Spleen (tissue), 7 donors: ENCODE measurements at regions not wholly inside any gene's neighbourhood (a gene's known extent, or its start where the extent isn't known, plus 50 kb on each side); places are given as distances from the start of the nearest gene placed in this dataset.

Experiments used
- POLR2A ChIP-seq, 3 donors: fragments of 450-650 bp; IDR thresholded peaks; one replicate each; pipeline ENCODE4 v1.5.1; 2017; ENCODE audit warnings: antibody characterized with exemption in 3 of 3, mild to moderate bottlenecking in 1 of 3
- POLR2AphosphoS5 ChIP-seq, 3 donors: sonication (generic); formaldehyde crosslinking; IDR thresholded peaks; one replicate each; pipeline ENCODE4 v1.5.1; 2017; ENCODE audit warnings: antibody characterized with exemption in 3 of 3
- TF ChIP-seq, protein P1 (sequence below), 11 experiments: fragments of 200-600 bp in 7 of 11; fragments of 450-650 bp in 4 of 11; sonication (generic) in 4 of 11; IDR thresholded peaks in 8 of 11; conservative IDR thresholded peaks in 3 of 11; 1 replicate in 7 of 11; 2 replicates in 4 of 11; pipeline versions ENCODE4 v1.4.0 to v1.8.0; 2016 to 2021; ENCODE audit warnings: antibody characterized with exemption in 11 of 11, inconsistent platforms in 4 of 11, mild to moderate bottlenecking in 1 of 11
- donor health status: DM: no; HTN: no; CAD: no; lungs with moderate emphysema.
- donor health status: DM: no; HTN: no; CAD: no.
- donor health status: DM: no; HTN: no; CAD: no.

DNA sequence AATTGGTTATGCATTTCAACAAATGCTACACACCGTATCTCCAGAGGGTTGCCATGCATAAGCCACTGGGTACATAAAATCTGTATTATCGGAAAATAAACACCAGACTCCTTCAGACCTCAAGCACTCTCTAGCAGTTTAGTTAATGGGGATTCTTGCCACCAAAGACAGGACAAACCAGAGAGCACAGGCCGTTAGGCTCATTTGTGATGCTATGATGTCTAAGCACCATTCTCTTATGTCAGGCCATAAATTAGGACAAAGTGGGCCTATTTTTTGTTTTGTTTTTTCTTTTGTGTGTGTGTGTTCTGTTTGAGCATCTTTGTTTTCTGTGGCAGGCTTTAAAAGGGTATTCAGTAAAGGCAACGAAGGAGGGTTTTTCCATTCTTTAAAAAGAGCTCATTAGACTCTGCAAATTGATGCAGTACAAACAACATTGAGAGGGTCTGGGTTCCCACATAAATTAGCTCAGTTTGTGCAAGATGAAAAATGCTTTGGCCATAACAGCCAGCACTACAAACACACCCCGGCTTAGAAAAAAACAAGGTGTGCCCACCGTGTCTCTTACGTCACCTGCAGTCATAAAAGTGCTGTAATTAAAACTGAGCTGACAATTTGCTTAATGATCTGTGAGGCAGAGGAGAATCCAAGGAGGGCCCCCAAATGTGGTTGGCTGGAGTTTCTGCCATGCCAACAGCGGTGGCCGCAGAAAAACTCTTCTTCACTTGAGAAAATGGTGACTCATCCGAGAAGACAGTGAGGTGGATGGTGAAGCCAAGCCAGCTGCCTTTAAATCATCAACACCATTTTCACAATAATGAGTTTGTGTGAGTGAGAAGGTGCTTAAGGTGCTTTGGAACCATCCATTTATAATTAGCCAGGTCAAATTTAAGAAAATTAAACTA lies 297.9 kb downstream of the GATA3 start:
- TF ChIP-seq POLR2A (IDR thresholded peaks at IDR 0.05) (no peak), POLR2AphosphoS5 (IDR thresholded peaks at IDR 0.05) (no peak)
- TF ChIP-seq, protein P1, sequence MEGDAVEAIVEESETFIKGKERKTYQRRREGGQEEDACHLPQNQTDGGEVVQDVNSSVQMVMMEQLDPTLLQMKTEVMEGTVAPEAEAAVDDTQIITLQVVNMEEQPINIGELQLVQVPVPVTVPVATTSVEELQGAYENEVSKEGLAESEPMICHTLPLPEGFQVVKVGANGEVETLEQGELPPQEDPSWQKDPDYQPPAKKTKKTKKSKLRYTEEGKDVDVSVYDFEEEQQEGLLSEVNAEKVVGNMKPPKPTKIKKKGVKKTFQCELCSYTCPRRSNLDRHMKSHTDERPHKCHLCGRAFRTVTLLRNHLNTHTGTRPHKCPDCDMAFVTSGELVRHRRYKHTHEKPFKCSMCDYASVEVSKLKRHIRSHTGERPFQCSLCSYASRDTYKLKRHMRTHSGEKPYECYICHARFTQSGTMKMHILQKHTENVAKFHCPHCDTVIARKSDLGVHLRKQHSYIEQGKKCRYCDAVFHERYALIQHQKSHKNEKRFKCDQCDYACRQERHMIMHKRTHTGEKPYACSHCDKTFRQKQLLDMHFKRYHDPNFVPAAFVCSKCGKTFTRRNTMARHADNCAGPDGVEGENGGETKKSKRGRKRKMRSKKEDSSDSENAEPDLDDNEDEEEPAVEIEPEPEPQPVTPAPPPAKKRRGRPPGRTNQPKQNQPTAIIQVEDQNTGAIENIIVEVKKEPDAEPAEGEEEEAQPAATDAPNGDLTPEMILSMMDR (IDR thresholded peaks at IDR 0.05 in 8 of 11, conservative IDR thresholded peaks at IDR 0.05 in 3 of 11): no peak
